ENCODE measurements at regions not wholly inside any gene's neighbourhood (a gene's known extent, or its start where the extent isn't known, plus 50 kb on each side); places are given as distances from the start of the nearest gene placed in this dataset.

DNA sequence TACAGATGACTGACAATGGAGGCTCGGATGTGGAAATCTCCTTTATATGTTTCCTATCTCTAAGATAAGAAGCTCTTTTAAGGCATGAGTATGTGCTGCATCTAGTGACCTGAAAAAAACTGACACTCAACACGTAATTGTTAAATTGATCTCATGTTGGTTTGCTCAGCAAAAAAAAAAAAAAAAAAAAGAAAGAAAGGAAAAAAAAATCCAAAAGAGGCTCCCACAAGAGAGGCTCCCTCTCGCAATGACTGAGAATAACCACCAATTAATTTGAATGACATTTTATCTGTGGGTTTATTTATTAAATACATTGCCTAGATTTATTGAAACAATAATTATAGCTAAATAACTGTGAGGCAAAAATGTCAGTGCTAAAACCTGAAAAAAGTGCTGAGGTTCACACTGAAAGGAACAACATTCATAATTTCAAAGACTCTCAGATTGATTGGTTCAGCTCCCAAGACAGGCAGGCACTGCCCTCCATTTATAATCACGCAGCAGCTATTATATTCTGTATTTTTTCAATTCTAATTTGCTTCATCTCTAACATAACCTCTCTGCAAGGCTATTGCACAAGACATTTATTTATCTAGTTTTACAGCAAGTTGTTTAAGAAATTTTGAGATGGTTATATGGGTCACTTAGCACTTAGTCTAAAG is 184.5 kb upstream of the TMPRSS15 start:
- no peaks in the 10 kb centered on the region for H3K27me3 ChIP-seq (ENCODE audit: control insufficient read depth, insufficient read depth, low read length)
- no peaks in the 10 kb centered on the region for H3K36me3 ChIP-seq (ENCODE audit: control insufficient read depth, insufficient read depth, low read length)
- no peak overlapping the region for H3K27ac ChIP-seq (ENCODE audit: low read depth, low read length)
- no peak overlapping the region for H3K4me3 ChIP-seq (ENCODE audit: low read length)
- no peaks in the 10 kb centered on the region for H3K4me1 ChIP-seq (ENCODE audit: control insufficient read depth, insufficient read depth, low read length)
- no peak overlapping the region for H3K9ac ChIP-seq (ENCODE audit: low read length)

GRCh38 chr21:18601146-18601545 is 197.6 kb upstream of the TMPRSS15 start:
- no peaks in the 10 kb centered on the region for H3K27me3 ChIP-seq (ENCODE audit: control insufficient read depth, insufficient read depth, low read length)
- H3K4me3 ChIP-seq (ENCODE audit: low read length): no peak overlapping the region
- no peak overlapping the region for H3K27ac ChIP-seq (ENCODE audit: low read depth, low read length)
- H3K9ac ChIP-seq (ENCODE audit: low read length): no peak overlapping the region
- no peaks in the 10 kb centered on the region for H3K4me1 ChIP-seq (ENCODE audit: control insufficient read depth, insufficient read depth, low read length)
- H3K36me3 ChIP-seq (ENCODE audit: control insufficient read depth, insufficient read depth, low read length): no peaks in the 10 kb centered on the region

DNA sequence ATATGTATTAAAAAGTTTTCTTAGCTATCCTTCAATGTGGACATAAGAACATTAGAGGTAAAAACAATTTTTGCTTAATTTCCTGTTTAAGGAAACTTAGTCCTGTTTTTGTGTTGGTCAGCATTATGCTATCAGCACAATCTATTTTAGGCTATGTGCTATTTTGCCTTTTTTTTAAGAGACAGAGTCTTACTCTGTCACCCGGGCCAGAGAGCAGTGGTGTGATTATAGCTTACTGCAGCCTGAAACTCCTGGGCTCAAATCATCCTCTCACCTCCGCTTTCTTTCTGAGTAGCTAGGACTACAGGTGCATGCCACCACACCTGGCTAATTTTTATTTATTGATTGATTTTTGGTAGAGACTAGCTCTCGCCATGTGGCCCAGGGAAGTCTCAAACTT is 199.1 kb upstream of the TMPRSS15 start:
- H3K4me1 ChIP-seq (ENCODE audit: control insufficient read depth, insufficient read depth, low read length): no peaks in the 10 kb centered on the region

GRCh38 chr21:18603261-18603660 is 199.7 kb upstream of the TMPRSS15 start:
- no peak overlapping the region for H3K4me3 ChIP-seq (ENCODE audit: low read length)
- no peak overlapping the region for H3K9ac ChIP-seq (ENCODE audit: low read length)
- H3K27me3 ChIP-seq (ENCODE audit: control insufficient read depth, insufficient read depth, low read length): no peaks in the 10 kb centered on the region
- peaks cover 2% of the 10 kb centered on the region for H3K4me1 ChIP-seq (ENCODE audit: control insufficient read depth, insufficient read depth, low read length)
- no peaks in the 10 kb centered on the region for H3K36me3 ChIP-seq (ENCODE audit: control insufficient read depth, insufficient read depth, low read length)
- H3K27ac ChIP-seq (ENCODE audit: low read depth, low read length): no peak overlapping the region

More for the DNA sequence above, 199.1 kb upstream of the TMPRSS15 start:
- Histone ChIP-seq H3K4me3 (ENCODE audit: low read length) (no peak overlapping the region), H3K36me3 (ENCODE audit: control insufficient read depth, insufficient read depth, low read length) (no peaks in the 10 kb centered on the region), H3K27me3 (ENCODE audit: control insufficient read depth, insufficient read depth, low read length) (no peaks in the 10 kb centered on the region), H3K9ac (ENCODE audit: low read length) (no peak overlapping the region), H3K27ac (ENCODE audit: low read depth, low read length) (no peak overlapping the region)

- no peak overlapping the region for H3K27ac ChIP-seq (ENCODE audit: low read depth, low read length)
- no peak overlapping the region for H3K4me3 ChIP-seq (ENCODE audit: low read length)
- peaks cover 2% of the 10 kb centered on the region for H3K4me1 ChIP-seq (ENCODE audit: control insufficient read depth, insufficient read depth, low read length)
- H3K9ac ChIP-seq (ENCODE audit: low read length): no peak overlapping the region
- H3K27me3 ChIP-seq (ENCODE audit: control insufficient read depth, insufficient read depth, low read length): no peaks in the 10 kb centered on the region
- no peaks in the 10 kb centered on the region for H3K36me3 ChIP-seq (ENCODE audit: control insufficient read depth, insufficient read depth, low read length)
These were observed 200.4 kb upstream of the TMPRSS15 start for GRCh38 chr21:18603980-18604379.

DNA sequence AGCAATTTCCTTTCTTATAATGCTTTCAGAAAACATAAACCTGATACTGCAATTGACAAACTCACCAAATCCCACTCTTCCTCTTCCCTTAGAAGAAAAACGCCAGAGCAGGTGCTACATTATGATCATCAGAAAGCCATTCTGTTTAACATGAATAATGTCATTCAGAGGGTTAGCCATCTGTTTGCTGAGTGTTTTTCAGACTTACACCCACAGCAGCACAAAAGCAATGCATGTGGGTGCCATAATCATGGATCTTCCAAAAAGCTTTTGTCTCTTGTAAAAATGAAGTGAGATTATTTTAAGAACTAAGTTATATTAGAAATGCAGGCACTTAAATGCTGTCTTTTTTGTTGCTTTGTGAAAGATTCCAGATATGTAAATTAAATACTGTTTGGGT is 204.6 kb upstream of the TMPRSS15 start:
- H3K27me3 ChIP-seq (ENCODE audit: control insufficient read depth, insufficient read depth, low read length): no peaks in the 10 kb centered on the region
- H3K27ac ChIP-seq (ENCODE audit: low read depth, low read length): no peak overlapping the region
- no peak overlapping the region for H3K9ac ChIP-seq (ENCODE audit: low read length)
- H3K36me3 ChIP-seq (ENCODE audit: control insufficient read depth, insufficient read depth, low read length): no peaks in the 10 kb centered on the region
- peaks cover 2% of the 10 kb centered on the region for H3K4me1 ChIP-seq (ENCODE audit: control insufficient read depth, insufficient read depth, low read length)
- no peak overlapping the region for H3K4me3 ChIP-seq (ENCODE audit: low read length)

- H3K27me3 ChIP-seq (ENCODE audit: control insufficient read depth, insufficient read depth, low read length): no peaks in the 10 kb centered on the region
- no peak overlapping the region for H3K27ac ChIP-seq (ENCODE audit: low read depth, low read length)
- H3K4me3 ChIP-seq (ENCODE audit: low read length): no peak overlapping the region
- no peaks in the 10 kb centered on the region for H3K36me3 ChIP-seq (ENCODE audit: control insufficient read depth, insufficient read depth, low read length)
- H3K4me1 ChIP-seq (ENCODE audit: control insufficient read depth, insufficient read depth, low read length): no peaks in the 10 kb centered on the region
- H3K9ac ChIP-seq (ENCODE audit: low read length): no peak overlapping the region
These were observed 210.7 kb upstream of the TMPRSS15 start for GRCh38 chr21:18614303-18614702.

GRCh38 chr21:18617291-18617690 is 213.7 kb upstream of the TMPRSS15 start:
- Histone ChIP-seq H3K4me3 (ENCODE audit: low read length) (no peak overlapping the region), H3K4me1 (ENCODE audit: control insufficient read depth, insufficient read depth, low read length) (no peaks in the 10 kb centered on the region), H3K27ac (ENCODE audit: low read depth, low read length) (no peak overlapping the region), H3K36me3 (ENCODE audit: control insufficient read depth, insufficient read depth, low read length) (no peaks in the 10 kb centered on the region), H3K27me3 (ENCODE audit: control insufficient read depth, insufficient read depth, low read length) (no peaks in the 10 kb centered on the region), H3K9ac (ENCODE audit: low read length) (no peak overlapping the region)

GRCh38 chr21:18620436-18620835 is 216.9 kb upstream of the TMPRSS15 start:
- no peak overlapping the region for H3K27ac ChIP-seq (ENCODE audit: low read depth, low read length)

DNA sequence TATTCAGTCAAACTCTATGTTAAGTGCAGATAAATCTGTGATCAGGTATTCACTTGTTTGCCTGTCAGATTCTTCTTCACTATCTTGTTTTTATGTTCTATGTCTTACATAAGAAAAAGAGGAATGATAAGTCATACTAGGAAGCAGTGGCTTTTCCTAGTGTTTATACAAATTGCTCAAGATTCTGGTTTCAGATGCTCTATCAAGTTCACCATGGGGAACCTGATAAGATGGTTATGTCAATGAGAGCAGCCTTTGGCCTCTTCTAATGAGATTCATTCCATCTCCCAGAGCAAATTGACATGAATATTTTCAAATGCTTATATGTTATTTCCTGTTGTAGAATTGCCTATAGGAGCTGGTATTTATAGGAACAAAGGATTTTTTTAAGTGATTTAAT is 218.8 kb upstream of the TMPRSS15 start:
- Histone ChIP-seq H3K4me1 (ENCODE audit: control insufficient read depth, insufficient read depth, low read length) (no peaks in the 10 kb centered on the region), H3K27ac (ENCODE audit: low read depth, low read length) (no peak overlapping the region), H3K36me3 (ENCODE audit: control insufficient read depth, insufficient read depth, low read length) (no peaks in the 10 kb centered on the region), H3K27me3 (ENCODE audit: control insufficient read depth, insufficient read depth, low read length) (no peaks in the 10 kb centered on the region), H3K4me3 (ENCODE audit: low read length) (no peak overlapping the region), H3K9ac (ENCODE audit: low read length) (no peak overlapping the region)

More at GRCh38 chr21:18620436-18620835, 216.9 kb upstream of the TMPRSS15 start:
- H3K4me3 ChIP-seq (ENCODE audit: low read length): no peak overlapping the region
- no peaks in the 10 kb centered on the region for H3K4me1 ChIP-seq (ENCODE audit: control insufficient read depth, insufficient read depth, low read length)
- H3K27me3 ChIP-seq (ENCODE audit: control insufficient read depth, insufficient read depth, low read length): no peaks in the 10 kb centered on the region
- H3K9ac ChIP-seq (ENCODE audit: low read length): no peak overlapping the region
- no peaks in the 10 kb centered on the region for H3K36me3 ChIP-seq (ENCODE audit: control insufficient read depth, insufficient read depth, low read length)

DNA sequence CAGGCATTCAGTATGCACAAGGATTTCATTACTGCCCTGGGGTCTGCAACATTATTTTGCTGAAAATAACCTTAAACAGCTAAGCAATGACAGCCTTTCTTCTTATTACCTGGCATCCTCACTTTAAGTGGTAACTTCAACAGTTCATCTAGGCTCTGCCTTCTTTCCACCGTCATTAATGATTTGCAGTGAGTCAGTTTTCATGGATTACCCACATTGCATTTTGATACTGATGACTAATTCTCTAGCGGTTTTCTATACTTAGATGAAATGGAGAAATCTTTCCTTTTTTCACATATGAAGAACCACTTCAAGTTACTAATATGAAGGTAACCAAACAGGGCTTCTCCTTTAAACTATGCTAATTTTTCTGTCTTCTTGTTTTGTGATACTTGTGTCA is 226.9 kb upstream of the TMPRSS15 start:
- Histone ChIP-seq H3K27me3 (ENCODE audit: control insufficient read depth, insufficient read depth, low read length) (no peaks in the 10 kb centered on the region), H3K27ac (ENCODE audit: low read depth, low read length) (no peak overlapping the region), H3K36me3 (ENCODE audit: control insufficient read depth, insufficient read depth, low read length) (no peaks in the 10 kb centered on the region), H3K9ac (ENCODE audit: low read length) (no peak overlapping the region), H3K4me3 (ENCODE audit: low read length) (no peak overlapping the region), H3K4me1 (ENCODE audit: control insufficient read depth, insufficient read depth, low read length) (peaks cover 2% of the 10 kb centered on the region)

GRCh38 chr21:18636897-18637296 is 233.3 kb upstream of the TMPRSS15 start:
- no peak overlapping the region for H3K9ac ChIP-seq (ENCODE audit: low read length)
- H3K4me3 ChIP-seq (ENCODE audit: low read length): no peak overlapping the region
- H3K36me3 ChIP-seq (ENCODE audit: control insufficient read depth, insufficient read depth, low read length): no peaks in the 10 kb centered on the region
- H3K4me1 ChIP-seq (ENCODE audit: control insufficient read depth, insufficient read depth, low read length): peaks cover 2% of the 10 kb centered on the region
- no peak overlapping the region for H3K27ac ChIP-seq (ENCODE audit: low read depth, low read length)
- no peaks in the 10 kb centered on the region for H3K27me3 ChIP-seq (ENCODE audit: control insufficient read depth, insufficient read depth, low read length)

DNA sequence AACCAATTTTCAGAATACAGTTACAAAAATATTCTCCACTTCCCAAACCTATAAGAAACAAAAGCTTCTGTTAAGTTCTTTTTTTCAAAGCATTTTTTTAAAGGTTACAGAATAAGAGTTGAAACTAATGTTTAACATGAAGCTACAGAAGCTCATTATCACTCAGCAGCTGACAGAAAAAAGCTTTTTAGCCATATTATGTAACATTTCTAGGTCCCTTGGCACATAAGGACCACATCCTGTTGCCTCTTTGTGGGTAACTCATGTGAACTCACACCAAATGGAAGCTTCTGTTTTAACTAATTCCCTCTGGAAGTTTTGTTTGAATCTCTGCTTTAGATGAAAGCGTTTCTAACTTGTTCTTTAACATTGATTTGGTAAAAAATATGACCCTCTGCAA is 242.5 kb upstream of the TMPRSS15 start:
- Histone ChIP-seq H3K9ac (ENCODE audit: low read length) (no peak overlapping the region), H3K4me1 (ENCODE audit: control insufficient read depth, insufficient read depth, low read length) (no peaks in the 10 kb centered on the region), H3K36me3 (ENCODE audit: control insufficient read depth, insufficient read depth, low read length) (no peaks in the 10 kb centered on the region), H3K4me3 (ENCODE audit: low read length) (no peak overlapping the region), H3K27me3 (ENCODE audit: control insufficient read depth, insufficient read depth, low read length) (no peaks in the 10 kb centered on the region), H3K27ac (ENCODE audit: low read depth, low read length) (no peak overlapping the region)
